ENCODE measurements at regions not wholly inside any gene's neighbourhood (a gene's known extent, or its start where the extent isn't known, plus 50 kb on each side); places are given as distances from the start of the nearest gene placed in this dataset.

- no peak for DNase-seq (ENCODE audit: low spot score)
Observed at GRCh38 chr17:45720386-45720785, 63.7 kb upstream of the CRHR1 start.

GRCh38 chr17:45722161-45722560 lies 62.0 kb upstream of the CRHR1 start:
- no peak for DNase-seq (ENCODE audit: low spot score)

GRCh38 chr17:45729294-45729907 lies 54.7 kb upstream of the CRHR1 start:
- DNase-seq (ENCODE audit: low spot score), result no peak

- DNase-seq (ENCODE audit: low spot score), result no peak
Observed at GRCh38 chr17:45730192-45730591, 53.9 kb upstream of the CRHR1 start.

GRCh38 chr17:45731459-45731858 lies 52.7 kb upstream of the CRHR1 start:
- DNase-seq (ENCODE audit: low spot score), result no peak

- no peak for DNase-seq (ENCODE audit: low spot score)
Observed at GRCh38 chr17:45732926-45733505, 51.1 kb upstream of the CRHR1 start.

GRCh38 chr17:45733781-45734180 lies 50.3 kb upstream of the CRHR1 start:
- no peak for DNase-seq (ENCODE audit: low spot score)
